GM18520 (cell line): ENCODE measurements at regions not wholly inside any gene's neighbourhood (a gene's known extent, or its start where the extent isn't known, plus 50 kb on each side); places are given as distances from the start of the nearest gene placed in this dataset.
"Not testable (repeated sequence)": the region's sequence is repeated elsewhere in the genome, so short reads cannot be mapped to it uniquely, and the experiment has no call there.

ENCODE experiments used
- ATAC-seq: cut with Tn5 transposase; IDR thresholded peaks from one replicate; pipeline ENCODE4 v1.9.1; 2021; ENCODE audit not compliant: unreplicated experiment

DNA sequence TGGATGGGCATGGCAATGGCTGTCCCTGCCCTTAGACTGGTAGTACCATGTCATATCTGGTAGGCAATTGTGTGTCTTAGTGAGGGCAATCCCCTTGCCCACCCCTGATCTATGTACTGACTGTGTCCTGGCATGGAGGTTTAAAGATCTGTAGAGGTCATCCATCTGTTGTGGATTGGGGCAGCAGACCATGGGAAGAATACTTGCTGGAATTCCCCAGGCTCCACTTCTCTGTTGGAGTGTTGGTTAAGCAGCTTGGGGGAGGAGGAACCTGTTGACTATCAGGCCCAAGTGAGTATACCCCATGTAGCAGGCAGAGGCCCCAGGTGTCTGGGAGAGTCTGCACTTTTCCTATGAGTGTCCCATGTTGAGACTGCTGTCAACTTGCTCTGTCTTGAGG is 246.7 kb upstream of the DIPK2B start:
- no peak for ATAC-seq

GRCh38 chrX:45445745-45446412 is 245.2 kb upstream of the DIPK2B start:
- no peak for ATAC-seq

DNA sequence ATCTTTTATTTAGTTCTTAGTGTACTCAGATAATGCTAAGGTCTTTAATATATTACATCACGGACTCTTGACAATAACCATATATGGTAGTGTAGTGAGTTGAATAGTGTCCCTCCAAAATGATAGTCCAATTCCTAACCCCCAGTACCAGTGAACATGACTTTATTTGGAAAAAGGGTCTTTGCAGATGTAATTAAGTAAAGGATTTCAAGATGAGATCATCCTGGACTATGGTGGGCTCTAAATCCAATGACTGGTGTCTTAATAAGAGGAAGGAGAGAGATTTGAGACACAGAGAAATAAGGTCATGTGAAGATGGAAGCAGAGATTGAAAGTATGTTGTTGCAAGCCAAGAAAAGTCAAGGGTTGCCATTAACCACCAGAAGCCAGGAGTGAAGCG is 236.5 kb upstream of the DIPK2B start:
- no peak for ATAC-seq

DNA sequence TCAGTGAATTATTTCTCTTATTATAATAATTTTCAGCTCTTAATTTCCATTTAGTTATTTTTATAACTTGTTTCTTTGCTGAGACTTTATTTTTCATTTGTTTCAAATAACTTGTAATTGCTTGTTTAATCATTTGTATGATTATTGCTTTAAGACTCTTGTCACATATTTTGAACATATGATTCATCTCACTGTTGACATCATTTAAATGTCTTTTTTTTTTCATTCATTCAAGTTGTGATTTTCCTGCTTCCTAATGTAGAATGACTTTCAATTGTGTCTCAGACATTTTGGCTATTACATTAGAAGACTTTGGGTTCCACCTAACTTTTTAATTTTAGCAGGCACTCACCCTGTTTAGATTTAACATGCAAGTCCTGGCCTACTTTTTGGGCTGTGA is 234.8 kb upstream of the DIPK2B start:
- no peak for ATAC-seq

DNA sequence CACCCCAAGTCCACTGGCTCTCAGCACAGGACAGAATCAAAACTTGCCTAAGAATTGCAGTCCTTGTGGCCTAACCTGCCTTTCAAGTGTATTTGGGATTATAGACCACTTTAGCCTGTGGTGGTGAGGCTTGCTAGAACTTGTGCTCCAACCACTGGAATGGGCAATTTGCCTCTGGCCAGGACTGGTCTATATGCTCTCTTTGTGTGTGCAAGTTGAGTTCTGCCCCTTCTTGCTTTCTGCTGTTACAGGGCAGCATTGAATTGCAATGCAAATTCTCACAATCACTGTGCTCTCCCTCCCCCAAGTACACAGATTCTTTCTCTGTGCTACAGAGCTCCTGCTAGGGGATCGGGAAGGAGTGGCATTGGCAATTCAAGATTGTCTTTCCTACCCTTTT is 233.6 kb upstream of the DIPK2B start:
- no peak for ATAC-seq

GRCh38 chrX:45428831-45429230 is 228.2 kb upstream of the DIPK2B start:
- ATAC-seq = no peak

DNA sequence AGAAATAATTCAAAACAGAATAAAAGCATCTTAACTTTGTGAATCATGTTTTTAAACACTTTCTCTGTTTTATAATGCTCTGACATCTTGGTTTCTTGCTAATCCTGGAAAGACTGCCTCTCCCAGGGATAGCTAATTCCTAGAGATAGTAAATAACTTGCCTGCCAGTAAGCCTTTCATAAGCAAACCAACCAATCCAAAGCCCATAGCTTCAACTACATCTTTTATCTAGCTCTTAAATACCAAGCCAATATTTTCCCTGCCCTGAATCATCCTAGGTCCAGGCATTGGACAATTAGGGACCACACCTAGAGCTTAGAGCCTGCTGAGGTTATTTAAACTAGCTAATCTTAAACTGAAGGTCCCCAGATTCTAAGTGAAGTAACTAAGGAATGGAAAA is 223.7 kb upstream of the DIPK2B start:
- ATAC-seq = no peak

- ATAC-seq = no peak
Measured at GRCh38 chrX:45422216-45422925, 221.7 kb upstream of the DIPK2B start.

- no peak for ATAC-seq
Measured at GRCh38 chrX:45421806-45422205, 221.1 kb upstream of the DIPK2B start.

DNA sequence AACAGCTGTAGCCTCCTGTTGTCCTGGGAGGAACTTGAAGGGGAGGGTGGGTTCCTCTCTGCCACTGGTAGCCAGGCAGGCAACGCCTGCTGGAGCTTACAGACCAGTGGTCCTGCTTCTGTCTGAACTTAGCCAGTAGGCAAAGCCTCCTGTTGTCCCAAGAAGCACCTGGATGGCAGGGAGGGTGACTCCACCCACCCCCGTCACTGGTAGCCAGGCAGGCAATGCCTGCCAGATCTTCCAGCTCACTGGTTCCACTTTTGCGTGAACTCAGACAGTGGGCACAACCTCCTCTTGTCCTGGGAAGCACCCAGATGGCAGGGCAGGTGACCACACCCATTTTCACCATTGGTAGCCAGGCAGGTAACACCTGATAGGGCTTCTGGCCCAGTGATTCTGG is 203.5 kb upstream of the DIPK2B start:
- no peak for ATAC-seq

- ATAC-seq = no peak
Measured at GRCh38 chrX:45401923-45402322, 201.2 kb upstream of the DIPK2B start.

GRCh38 chrX:45400951-45401725 is 200.5 kb upstream of the DIPK2B start:
- ATAC-seq = not testable (repeated sequence)

DNA sequence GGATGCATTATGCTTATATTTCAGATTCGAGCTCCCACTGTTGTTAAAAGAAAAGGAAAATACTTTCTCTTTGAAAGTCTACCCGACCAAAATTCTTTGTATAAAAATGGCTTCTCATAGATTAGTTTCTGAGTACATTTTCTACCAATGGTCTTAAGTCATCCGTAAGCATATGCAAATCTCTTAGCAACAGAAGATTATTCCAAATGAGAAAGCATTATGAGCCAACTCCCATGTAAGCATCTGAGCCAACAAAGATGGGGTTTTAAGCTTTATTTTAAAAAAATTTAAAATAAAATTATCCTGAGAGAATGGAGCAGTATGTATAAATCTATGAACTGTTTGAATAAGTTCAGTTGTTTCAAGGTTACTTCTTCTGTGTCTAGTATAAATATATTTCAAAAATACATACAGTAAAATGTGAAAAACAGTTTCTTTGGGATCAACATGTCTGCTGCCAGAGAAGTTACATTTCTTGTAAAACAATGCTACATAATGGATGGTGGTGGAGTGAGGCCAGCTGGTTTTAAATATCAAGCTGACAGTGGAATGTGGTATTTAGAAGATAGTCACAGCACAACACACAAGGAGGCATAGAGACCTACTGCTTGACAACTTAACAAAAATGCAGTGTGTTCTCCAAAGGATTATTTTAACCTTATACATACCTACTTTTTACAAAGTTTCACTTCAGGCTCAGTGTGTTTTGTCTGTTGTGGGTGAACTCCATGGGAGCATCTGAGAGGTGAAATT is 199.5 kb upstream of the DIPK2B start:
- no peak for ATAC-seq

GRCh38 chrX:45385757-45386156 is 185.1 kb upstream of the DIPK2B start:
- ATAC-seq = no peak

DNA sequence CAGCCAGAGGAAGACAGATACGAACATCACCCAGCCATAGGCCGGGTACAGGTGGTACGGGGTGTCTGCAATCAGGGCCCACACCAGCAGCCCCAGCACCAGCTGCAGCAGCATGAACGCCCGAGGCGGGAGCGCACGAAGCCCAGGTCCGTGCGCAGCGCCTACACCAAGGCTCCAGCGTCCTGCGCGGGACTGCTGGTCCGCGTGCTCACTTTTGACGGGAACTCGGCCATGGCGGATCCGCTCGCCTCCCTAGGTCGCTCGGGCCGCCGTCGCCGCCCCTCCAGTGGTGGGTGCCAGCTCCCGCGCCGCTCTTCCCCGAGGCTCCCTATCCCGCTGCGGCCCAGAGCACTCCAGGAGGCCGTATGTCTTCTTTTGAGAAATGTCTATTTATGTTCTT is 181.2 kb upstream of the DIPK2B start:
- ATAC-seq = no peak

- ATAC-seq = no peak
Measured at GRCh38 chrX:45381366-45381765, 180.7 kb upstream of the DIPK2B start.

DNA sequence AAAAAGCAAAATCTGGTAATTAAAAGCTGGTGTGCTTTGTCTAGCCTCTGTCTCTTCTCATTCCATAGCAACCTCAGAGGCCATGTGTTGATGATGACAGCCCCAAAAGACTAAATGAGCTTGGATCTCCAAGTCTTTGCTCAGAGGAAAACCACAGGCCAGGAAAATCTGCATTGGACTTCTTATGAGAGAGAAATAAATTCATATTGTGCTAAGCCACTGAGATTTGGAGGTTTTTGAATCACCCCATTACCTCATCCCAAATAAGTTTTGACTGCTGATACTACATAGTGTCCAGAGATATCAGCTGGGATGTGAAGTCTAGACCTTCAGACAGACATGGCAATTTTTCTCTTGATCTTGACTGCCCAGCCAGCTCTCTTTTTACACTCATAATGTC is 178.6 kb upstream of the DIPK2B start:
- ATAC-seq = no peak

GRCh38 chrX:45372151-45372550 is 171.5 kb upstream of the DIPK2B start:
- no peak for ATAC-seq

DNA sequence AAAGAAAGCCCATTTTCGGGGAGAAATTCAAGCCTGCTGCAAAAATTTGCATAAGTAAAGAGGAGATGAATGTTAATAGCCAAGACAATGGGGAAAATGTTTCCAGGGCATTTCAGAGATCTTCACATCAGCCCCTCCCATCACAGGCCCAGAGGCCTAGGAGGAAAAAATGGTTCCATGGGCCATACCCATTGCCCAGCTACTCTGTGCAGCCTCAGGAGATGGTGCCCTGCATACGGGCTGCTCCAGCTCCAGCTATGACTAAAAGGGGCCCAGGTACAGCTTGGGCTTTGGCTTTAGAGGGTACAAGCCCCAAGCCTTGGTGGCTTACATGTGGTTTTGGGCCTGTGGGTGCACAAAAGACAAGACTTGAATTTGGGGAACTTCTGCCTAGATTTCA is 168.0 kb upstream of the DIPK2B start:
- no peak for ATAC-seq

DNA sequence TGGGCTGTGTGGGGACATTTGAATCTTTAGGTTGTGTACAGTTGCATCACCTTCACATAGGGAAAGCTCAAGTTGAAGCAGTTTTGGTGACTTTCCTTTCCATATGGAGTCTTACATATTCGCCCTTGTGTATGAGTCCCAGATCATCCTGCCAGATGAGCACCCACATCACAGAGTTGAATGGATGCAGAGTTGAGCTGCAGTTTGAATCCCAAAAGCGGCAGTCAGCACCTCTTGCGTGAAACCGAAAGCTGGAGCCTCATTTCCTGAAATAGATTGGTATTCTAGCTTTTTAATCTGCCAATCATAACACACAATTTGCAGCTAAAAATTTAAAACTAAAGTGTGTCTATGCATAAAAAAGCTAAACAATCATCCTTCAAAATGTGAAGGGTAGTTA is 162.9 kb upstream of the DIPK2B start:
- ATAC-seq = no peak

GRCh38 chrX:45360571-45360970 is 159.9 kb upstream of the DIPK2B start:
- ATAC-seq = no peak
